WTC11 (cell line): ENCODE measurements at regions not wholly inside any gene's neighbourhood (a gene's known extent, or its start where the extent isn't known, plus 50 kb on each side); places are given as distances from the start of the nearest gene placed in this dataset.

Source experiments
- ATAC-seq: fragments of 200-7000 bp; cut with Tn5 transposase; 2 replicates; pipeline ENCODE4 v1.10.0; 2021; ENCODE audit warnings: mild to moderate bottlenecking, moderate library complexity
- CTCF ChIA-PET: fragments of 300-600 bp; sonication (Branson Sonifier 250); formaldehyde crosslinking; loops from one replicate; lab custom pipeline; 2021; ENCODE audit warnings: antibody characterized with exemption; lab: Charles Lee
- POLR2A ChIA-PET: fragments of 350-600 bp; sonication (Branson Sonifier 250); formaldehyde crosslinking; loops from one replicate; lab custom pipeline; 2021; ENCODE audit warnings: antibody characterized with exemption; lab: Charles Lee
- DNase-seq: peaks from one replicate; pipeline ENCODE4 v3.0.0; 2021; ENCODE audit warnings: low spot score
- H3K27ac Mint-ChIP-seq: 2 replicates; pipeline ENCODE4 v1.8.0; 2021; ENCODE audit warnings: mixed read lengths
- H3K27me3 Mint-ChIP-seq: 2 replicates; pipeline ENCODE4 v1.8.0; 2021; ENCODE audit warnings: low read depth, mild to moderate bottlenecking, moderate library complexity, mixed read lengths
- H3K36me3 Mint-ChIP-seq: 2 replicates; pipeline ENCODE4 v1.8.0; 2021; ENCODE audit warnings: mixed read lengths
- H3K4me1 Mint-ChIP-seq: 2 replicates; pipeline ENCODE4 v1.8.0; 2022; ENCODE audit warnings: mixed read lengths
- H3K4me3 Mint-ChIP-seq: 2 replicates; pipeline ENCODE4 v1.8.0; 2021; ENCODE audit warnings: mild to moderate bottlenecking, moderate library complexity, mixed read lengths
- H3K9me3 Mint-ChIP-seq: 2 replicates; pipeline ENCODE4 v1.8.0; 2021; ENCODE audit warnings: mixed read lengths
- CREM ChIP-seq: sonication (generic); formaldehyde crosslinking; IDR thresholded peaks from 2 replicates; pipeline ENCODE4 v1.8.1; 2022; ENCODE audit warnings: mild to moderate bottlenecking, missing genetic modification reagents, moderate library complexity
- CTCF ChIP-seq: fragments of 200-600 bp; IDR thresholded peaks from 2 replicates; pipeline ENCODE4 v1.8.0; 2022; ENCODE audit warnings: antibody characterized with exemption
- E2F4 ChIP-seq: sonication (generic); formaldehyde crosslinking; IDR thresholded peaks from 2 replicates; pipeline ENCODE4 v1.8.1; 2022; ENCODE audit warnings: low read depth, mild to moderate bottlenecking, moderate library complexity, missing genetic modification reagents, borderline replicate concordance
- KAT7 ChIP-seq: sonication (generic); formaldehyde crosslinking; IDR thresholded peaks from 2 replicates; pipeline ENCODE4 v1.8.1; 2023; ENCODE audit warnings: missing genetic modification reagents, mild to moderate bottlenecking, borderline replicate concordance
- MYBL2 ChIP-seq: sonication (generic); formaldehyde crosslinking; IDR thresholded peaks from 2 replicates; pipeline ENCODE4 v1.8.1; 2023; ENCODE audit warnings: mild to moderate bottlenecking, moderate library complexity, missing genetic modification reagents
- PRRX2 ChIP-seq: fragments of 250-450 bp; sonication (Bioruptor Pico); IDR thresholded peaks from 2 replicates; pipeline ENCODE4 v1.8.0; 2021; ENCODE audit warnings: mild to moderate bottlenecking
- ZBTB43 ChIP-seq: sonication (generic); formaldehyde crosslinking; IDR thresholded peaks from 2 replicates; pipeline ENCODE4 v1.8.1; 2023; ENCODE audit warnings: mild to moderate bottlenecking, missing genetic modification reagents
- ZNF263 ChIP-seq: sonication (generic); formaldehyde crosslinking; IDR thresholded peaks from 2 replicates; pipeline ENCODE4 v1.8.1; 2022; ENCODE audit warnings: low read depth, mild to moderate bottlenecking, moderate library complexity, missing genetic modification reagents
- ZNF512 ChIP-seq: sonication (generic); formaldehyde crosslinking; IDR thresholded peaks from 2 replicates; pipeline ENCODE4 v1.8.1; 2022; ENCODE audit warnings: missing genetic modification reagents, borderline replicate concordance
- ZNF532 ChIP-seq: fragments of 250-450 bp; sonication (Bioruptor Pico); IDR thresholded peaks from 2 replicates; pipeline ENCODE4 v1.9.0; 2021; ENCODE audit warnings: mild to moderate bottlenecking, borderline replicate concordance

- no peak for TF ChIP-seq ZNF263 (CRISPR knock-in tag)
These were observed 88.5 kb upstream of the ACTRT2 start (continued) for GRCh38 chr1:2932671-2933350.

- peaks cover 17% of the 10 kb centered on the region for H3K9me3 Mint-ChIP-seq
- no peak for DNase-seq
- TF ChIP-seq E2F4 (CRISPR knock-in tag) (no peak), PRRX2 (CRISPR knock-in tag) (no peak)
- peaks cover 4% of the 10 kb centered on the region; the same call in 1 of the 2 replicates for H3K27me3 Mint-ChIP-seq
- ChIA-PET POLR2A (no interaction called here), CTCF (no interaction called here)
- peaks cover 28% of the 10 kb centered on the region for H3K36me3 Mint-ChIP-seq
- no peaks in the 10 kb centered on the region for H3K4me1 Mint-ChIP-seq
- ATAC-seq, result no peak
- H3K27ac Mint-ChIP-seq, result no peak overlapping the region
- no peak overlapping the region for H3K4me3 Mint-ChIP-seq
These were observed 87.7 kb upstream of the ACTRT2 start for GRCh38 chr1:2933431-2934155.

GRCh38 chr1:2934156-2934540 lies 87.1 kb upstream of the ACTRT2 start:
- peaks cover 4% of the 10 kb centered on the region; the same call in 1 of the 2 replicates for H3K27me3 Mint-ChIP-seq
- ChIA-PET CTCF (no interaction called here), POLR2A (no interaction called here)
- ATAC-seq, result no peak
- DNase-seq, result no peak
- H3K9me3 Mint-ChIP-seq, result peaks cover 17% of the 10 kb centered on the region
- no peak overlapping the region for H3K27ac Mint-ChIP-seq
- H3K36me3 Mint-ChIP-seq, result peaks cover 32% of the 10 kb centered on the region
- H3K4me1 Mint-ChIP-seq, result no peaks in the 10 kb centered on the region
- TF ChIP-seq MYBL2 (CRISPR knock-in tag) (no peak), ZNF512 (no peak), ZNF532 (CRISPR knock-in tag) (no peak), CTCF (no peak), ZBTB43 (no peak), CREM (CRISPR knock-in tag) (no peak), KAT7 (no peak)
- no peak overlapping the region for H3K4me3 Mint-ChIP-seq
